ENCODE measurements at regions not wholly inside any gene's neighbourhood (a gene's known extent, or its start where the extent isn't known, plus 50 kb on each side); places are given as distances from the start of the nearest gene placed in this dataset.

DNA sequence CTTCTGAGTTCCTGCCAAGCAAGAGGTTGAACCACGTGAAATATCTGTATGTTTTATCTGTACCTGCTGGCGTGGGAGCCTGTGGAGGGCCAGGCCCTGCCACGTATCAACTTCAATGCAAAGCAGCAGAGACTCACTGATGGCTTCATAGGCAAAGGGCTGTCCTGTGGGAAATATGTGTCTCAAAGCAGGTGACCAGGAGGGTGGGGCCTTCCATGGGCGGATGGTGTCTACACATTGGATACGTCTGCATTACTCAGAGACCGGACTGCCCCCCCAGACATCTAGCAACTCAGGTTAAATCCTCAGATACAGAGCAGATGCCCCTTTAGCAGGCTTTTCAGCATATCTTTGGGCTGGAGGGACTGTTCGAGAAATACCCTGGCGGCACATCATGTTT, 210.8 kb upstream of the C1orf174 start:
- TF ChIP-seq, protein P1, sequence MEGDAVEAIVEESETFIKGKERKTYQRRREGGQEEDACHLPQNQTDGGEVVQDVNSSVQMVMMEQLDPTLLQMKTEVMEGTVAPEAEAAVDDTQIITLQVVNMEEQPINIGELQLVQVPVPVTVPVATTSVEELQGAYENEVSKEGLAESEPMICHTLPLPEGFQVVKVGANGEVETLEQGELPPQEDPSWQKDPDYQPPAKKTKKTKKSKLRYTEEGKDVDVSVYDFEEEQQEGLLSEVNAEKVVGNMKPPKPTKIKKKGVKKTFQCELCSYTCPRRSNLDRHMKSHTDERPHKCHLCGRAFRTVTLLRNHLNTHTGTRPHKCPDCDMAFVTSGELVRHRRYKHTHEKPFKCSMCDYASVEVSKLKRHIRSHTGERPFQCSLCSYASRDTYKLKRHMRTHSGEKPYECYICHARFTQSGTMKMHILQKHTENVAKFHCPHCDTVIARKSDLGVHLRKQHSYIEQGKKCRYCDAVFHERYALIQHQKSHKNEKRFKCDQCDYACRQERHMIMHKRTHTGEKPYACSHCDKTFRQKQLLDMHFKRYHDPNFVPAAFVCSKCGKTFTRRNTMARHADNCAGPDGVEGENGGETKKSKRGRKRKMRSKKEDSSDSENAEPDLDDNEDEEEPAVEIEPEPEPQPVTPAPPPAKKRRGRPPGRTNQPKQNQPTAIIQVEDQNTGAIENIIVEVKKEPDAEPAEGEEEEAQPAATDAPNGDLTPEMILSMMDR (IDR thresholded peaks at IDR 0.05; ENCODE audit: low read depth, low read length, poor library complexity, severe bottlenecking), result no peak
- TF ChIP-seq EZH2phosphoT487 (IDR thresholded peaks at IDR 0.05; ENCODE audit: borderline replicate concordance, low read length), result no peak
- Histone ChIP-seq H3K79me2 (ENCODE audit: control insufficient read depth, low read length) (no peaks in the 10 kb centered on the region), H3K4me2 (ENCODE audit: low read length) (no peak overlapping the region), H3K27me3 (ENCODE audit: control insufficient read depth, low read length) (no peaks in the 10 kb centered on the region), H3K4me1 (ENCODE audit: control insufficient read depth, low read length) (peaks cover 7% of the 10 kb centered on the region; the same call in 1 of the 2 replicates), H3K27ac (ENCODE audit: low read depth, low read length) (no peak overlapping the region), H4K20me1 (ENCODE audit: control insufficient read depth, insufficient read depth, low read depth, low read length) (no peaks in the 10 kb centered on the region), H3K36me3 (ENCODE audit: control insufficient read depth, low read length) (no peaks in the 10 kb centered on the region), H3K9me2 (replicated peaks; ENCODE audit: control insufficient read depth, low read length) (no peaks in the 10 kb centered on the region), H3K4me3 (ENCODE audit: low read length) (no peak overlapping the region), H3K9me3 (ENCODE audit: control insufficient read depth, insufficient read depth, low read length) (no peaks in the 10 kb centered on the region), H3F3A (ENCODE audit: control insufficient read depth, insufficient read depth) (no peaks in the 10 kb centered on the region)

DNA sequence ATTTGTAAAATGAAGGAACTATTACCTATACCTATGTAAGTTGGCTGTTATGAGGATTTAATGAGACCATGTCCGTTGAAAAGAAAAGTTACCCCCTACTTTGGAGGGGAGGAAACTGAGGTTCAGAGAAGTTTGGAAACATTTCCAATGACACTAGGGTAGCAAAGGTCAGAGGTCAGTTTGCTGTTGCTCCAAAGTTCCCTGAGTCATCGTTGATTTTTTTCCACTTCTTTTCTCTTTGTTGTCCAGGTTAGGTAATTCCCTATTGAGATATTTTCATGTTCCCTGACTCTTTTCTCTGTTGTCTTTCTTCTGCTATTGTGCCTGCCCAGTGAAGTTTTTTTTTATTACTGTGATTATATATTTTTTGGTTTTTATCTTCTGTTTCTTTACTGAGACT, 213.8 kb upstream of the C1orf174 start:
- Histone ChIP-seq H3K27ac (ENCODE audit: low read depth, low read length) (no peak overlapping the region), H3F3A (ENCODE audit: control insufficient read depth, insufficient read depth) (no peaks in the 10 kb centered on the region), H3K27me3 (ENCODE audit: control insufficient read depth, low read length) (no peaks in the 10 kb centered on the region), H3K36me3 (ENCODE audit: control insufficient read depth, low read length) (no peaks in the 10 kb centered on the region), H3K4me3 (ENCODE audit: low read length) (no peak overlapping the region), H3K9me3 (ENCODE audit: control insufficient read depth, insufficient read depth, low read length) (no peaks in the 10 kb centered on the region), H4K20me1 (ENCODE audit: control insufficient read depth, insufficient read depth, low read depth, low read length) (no peaks in the 10 kb centered on the region), H3K9me2 (replicated peaks; ENCODE audit: control insufficient read depth, low read length) (no peaks in the 10 kb centered on the region), H3K4me1 (ENCODE audit: control insufficient read depth, low read length) (peaks cover 13% of the 10 kb centered on the region), H3K4me2 (ENCODE audit: low read length) (no peak overlapping the region), H3K79me2 (ENCODE audit: control insufficient read depth, low read length) (no peaks in the 10 kb centered on the region)
- TF ChIP-seq, protein P1 (IDR thresholded peaks at IDR 0.05; ENCODE audit: low read depth, low read length, poor library complexity, severe bottlenecking), result no peak
- TF ChIP-seq EZH2phosphoT487 (IDR thresholded peaks at IDR 0.05; ENCODE audit: borderline replicate concordance, low read length), result no peak

DNA sequence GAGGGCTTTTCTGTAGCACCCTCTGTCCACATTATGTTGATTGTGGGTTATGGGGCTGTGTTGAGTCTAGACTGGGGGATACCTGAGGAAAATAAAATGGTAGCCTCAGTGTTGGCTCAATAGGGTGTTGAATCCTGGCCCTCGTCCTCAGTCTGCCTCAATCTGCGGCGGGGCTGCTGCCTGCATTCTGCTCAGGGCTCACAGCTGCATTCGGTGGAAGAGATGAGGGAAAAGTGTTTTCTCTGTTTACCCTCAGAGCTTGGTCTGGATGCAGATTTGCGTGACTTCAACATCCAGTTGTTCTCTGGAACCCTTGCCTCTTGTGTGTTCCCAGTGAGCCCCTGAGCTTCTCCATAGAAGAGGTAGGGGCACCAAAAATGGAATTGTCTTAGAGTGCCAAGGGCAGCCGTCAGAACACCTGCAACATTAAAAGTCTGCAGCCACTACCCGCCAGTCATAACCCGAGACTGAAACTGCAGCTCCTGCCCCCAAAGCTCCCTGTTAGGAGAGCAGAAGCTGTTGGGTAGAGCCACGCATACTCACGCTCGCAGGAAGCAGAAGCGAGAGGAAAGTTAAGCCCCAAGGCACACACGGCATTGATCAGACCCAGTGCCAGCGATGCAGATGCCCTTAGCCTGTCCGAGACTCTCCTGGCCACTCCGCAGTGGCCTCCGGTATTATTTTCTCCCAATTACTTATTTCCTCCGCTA, 215.3 kb upstream of the C1orf174 start:
- H3K27me3 ChIP-seq (ENCODE audit: control insufficient read depth, low read length), result no peaks in the 10 kb centered on the region
- TF ChIP-seq, protein P1 (IDR thresholded peaks at IDR 0.05; ENCODE audit: low read depth, low read length, poor library complexity, severe bottlenecking), result no peak
- no peak for TF ChIP-seq EZH2phosphoT487 (IDR thresholded peaks at IDR 0.05; ENCODE audit: borderline replicate concordance, low read length)
- no peaks in the 10 kb centered on the region for H3K79me2 ChIP-seq (ENCODE audit: control insufficient read depth, low read length)
- H3K4me2 ChIP-seq (ENCODE audit: low read length), result no peak overlapping the region
- H3K36me3 ChIP-seq (ENCODE audit: control insufficient read depth, low read length), result no peaks in the 10 kb centered on the region
- H3K27ac ChIP-seq (ENCODE audit: low read depth, low read length), result no peak overlapping the region
- no peaks in the 10 kb centered on the region for H3F3A ChIP-seq (ENCODE audit: control insufficient read depth, insufficient read depth)
- no peak overlapping the region for H3K4me3 ChIP-seq (ENCODE audit: low read length)
- H3K9me2 ChIP-seq (replicated peaks; ENCODE audit: control insufficient read depth, low read length), result no peaks in the 10 kb centered on the region
- H4K20me1 ChIP-seq (ENCODE audit: control insufficient read depth, insufficient read depth, low read depth, low read length), result no peaks in the 10 kb centered on the region
- peaks cover 26% of the 10 kb centered on the region for H3K4me1 ChIP-seq (ENCODE audit: control insufficient read depth, low read length)
- H3K9me3 ChIP-seq (ENCODE audit: control insufficient read depth, insufficient read depth, low read length), result no peaks in the 10 kb centered on the region

Data from DOHH2 (cell line).